ENCODE measurements at regions not wholly inside any gene's neighbourhood (a gene's known extent, or its start where the extent isn't known, plus 50 kb on each side); places are given as distances from the start of the nearest gene placed in this dataset.

DNA sequence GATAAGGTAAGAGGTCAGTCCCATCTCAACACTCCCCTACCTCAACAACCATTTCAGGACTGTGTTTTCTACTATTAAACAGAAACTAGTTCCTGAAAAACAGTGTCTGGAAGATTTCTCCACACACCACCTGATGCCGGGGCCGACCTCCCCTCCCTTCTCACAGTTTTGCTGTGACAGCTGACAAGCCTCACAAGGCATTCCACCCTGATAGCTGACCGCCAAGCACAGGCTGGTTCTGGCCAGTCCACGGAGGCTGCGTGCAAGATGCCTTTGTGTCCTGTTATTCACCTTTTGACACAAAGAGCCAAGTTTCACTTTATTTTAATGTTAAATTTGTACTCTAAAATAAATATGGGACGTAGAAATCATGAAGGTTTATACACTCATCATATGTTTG lies 758.6 kb downstream of the PDHA2 start:
- Histone ChIP-seq H3K9me3 (no peaks in the 10 kb centered on the region), H3K27me3 (no peaks in the 10 kb centered on the region), H3K27ac (no peak overlapping the region), H3K4me3 (no peak overlapping the region), H3K4me1 (no peaks in the 10 kb centered on the region), H3K36me3 (no peaks in the 10 kb centered on the region)
- intact Hi-C loops (cut with DNase I; ENCODE audit: low total_unique reads) (no loop called here), in situ Hi-C loops (cut with MboI; ENCODE audit: low pct_ligation_motif_present in 1 of 4, low pct_unique_long_range_greater_than_20kb in 1 of 4, low sequenced_read_pairs in 3 of 4) (no loop called here)
- TF ChIP-seq POLR2AphosphoS5 (IDR thresholded peaks at IDR 0.05) (no peak), POLR2A (IDR thresholded peaks at IDR 0.05) (no peak), EP300 (IDR thresholded peaks at IDR 0.05; ENCODE audit: low read depth) (no peak)
- TF ChIP-seq, protein P1, sequence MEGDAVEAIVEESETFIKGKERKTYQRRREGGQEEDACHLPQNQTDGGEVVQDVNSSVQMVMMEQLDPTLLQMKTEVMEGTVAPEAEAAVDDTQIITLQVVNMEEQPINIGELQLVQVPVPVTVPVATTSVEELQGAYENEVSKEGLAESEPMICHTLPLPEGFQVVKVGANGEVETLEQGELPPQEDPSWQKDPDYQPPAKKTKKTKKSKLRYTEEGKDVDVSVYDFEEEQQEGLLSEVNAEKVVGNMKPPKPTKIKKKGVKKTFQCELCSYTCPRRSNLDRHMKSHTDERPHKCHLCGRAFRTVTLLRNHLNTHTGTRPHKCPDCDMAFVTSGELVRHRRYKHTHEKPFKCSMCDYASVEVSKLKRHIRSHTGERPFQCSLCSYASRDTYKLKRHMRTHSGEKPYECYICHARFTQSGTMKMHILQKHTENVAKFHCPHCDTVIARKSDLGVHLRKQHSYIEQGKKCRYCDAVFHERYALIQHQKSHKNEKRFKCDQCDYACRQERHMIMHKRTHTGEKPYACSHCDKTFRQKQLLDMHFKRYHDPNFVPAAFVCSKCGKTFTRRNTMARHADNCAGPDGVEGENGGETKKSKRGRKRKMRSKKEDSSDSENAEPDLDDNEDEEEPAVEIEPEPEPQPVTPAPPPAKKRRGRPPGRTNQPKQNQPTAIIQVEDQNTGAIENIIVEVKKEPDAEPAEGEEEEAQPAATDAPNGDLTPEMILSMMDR (IDR thresholded peaks at IDR 0.05): no peak
- no peak for DNase-seq
- WGBS, 2 donors (ENCODE audit: low coverage in 1 of 2): 62 to 68% methylated on average over 5 to 6 of the region's 6 CpGs

DNA sequence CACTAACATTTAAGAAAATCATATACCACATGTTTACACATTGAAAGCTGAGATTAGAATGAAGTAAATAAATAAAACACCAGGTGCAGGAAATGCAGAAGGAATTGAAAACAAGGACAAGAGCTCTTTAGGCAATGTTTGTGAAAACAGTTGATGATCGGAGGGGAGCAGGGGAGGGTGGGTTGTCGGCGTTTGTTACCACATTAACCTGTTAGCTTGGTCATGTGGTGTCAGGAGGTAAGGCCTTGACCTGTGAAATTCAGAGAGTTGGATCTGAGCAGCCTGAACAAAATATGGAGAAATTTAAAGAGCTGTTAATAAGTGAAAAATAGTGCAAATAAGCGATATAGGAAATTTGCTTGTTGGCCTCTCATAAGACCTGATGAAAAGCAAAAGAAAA lies 759.9 kb downstream of the PDHA2 start:
- H3K4me3 ChIP-seq: no peak overlapping the region
- 73 to 83% methylated on average over 4 of the region's 4 CpGs for WGBS, 2 donors (ENCODE audit: low coverage in 1 of 2)
- in situ Hi-C loops (cut with MboI; ENCODE audit: low pct_ligation_motif_present in 1 of 4, low pct_unique_long_range_greater_than_20kb in 1 of 4, low sequenced_read_pairs in 3 of 4): no loop called here
- no peaks in the 10 kb centered on the region for H3K9me3 ChIP-seq
- no peaks in the 10 kb centered on the region for H3K4me1 ChIP-seq
- H3K27ac ChIP-seq: no peak overlapping the region
- no peak for TF ChIP-seq EP300 (IDR thresholded peaks at IDR 0.05; ENCODE audit: low read depth)
- TF ChIP-seq, protein P1 (IDR thresholded peaks at IDR 0.05): no peak
- TF ChIP-seq POLR2AphosphoS5 (IDR thresholded peaks at IDR 0.05): no peak
- no peak for TF ChIP-seq POLR2A (IDR thresholded peaks at IDR 0.05)
- H3K36me3 ChIP-seq: no peaks in the 10 kb centered on the region
- intact Hi-C loops (cut with DNase I; ENCODE audit: low total_unique reads): no loop called here
- DNase-seq: no peak
- no peaks in the 10 kb centered on the region for H3K27me3 ChIP-seq

DNA sequence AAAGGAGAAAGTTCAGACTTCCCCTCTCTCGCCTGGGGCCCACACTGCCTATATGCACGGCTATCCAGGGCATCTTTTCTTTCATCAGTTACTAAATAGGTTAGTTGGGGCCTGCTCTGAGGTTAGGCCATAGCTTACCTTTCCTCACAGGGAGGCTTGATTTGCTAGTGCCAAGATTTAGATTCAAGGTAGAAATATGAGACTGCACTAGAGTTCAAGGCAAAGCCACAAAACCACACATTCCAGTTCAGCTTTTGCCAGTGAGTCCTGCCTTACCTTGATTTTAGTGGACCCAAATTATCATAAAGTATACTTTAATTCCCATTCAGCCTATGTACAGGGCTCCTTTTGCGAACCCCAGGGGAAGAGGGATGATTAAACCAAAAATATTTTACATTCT lies 762.8 kb downstream of the PDHA2 start:
- in situ Hi-C loops (cut with MboI; ENCODE audit: low pct_ligation_motif_present in 1 of 4, low pct_unique_long_range_greater_than_20kb in 1 of 4, low sequenced_read_pairs in 3 of 4): no loop called here
- DNase-seq: no peak
- no peak overlapping the region for H3K27ac ChIP-seq
- no peaks in the 10 kb centered on the region for H3K4me1 ChIP-seq
- WGBS, 2 donors (ENCODE audit: low coverage in 1 of 2): 51 to 86% methylated on average over 1 to 3 of the region's 3 CpGs
- TF ChIP-seq, protein P1 (IDR thresholded peaks at IDR 0.05): no peak
- no peak for TF ChIP-seq POLR2AphosphoS5 (IDR thresholded peaks at IDR 0.05)
- no peak for TF ChIP-seq POLR2A (IDR thresholded peaks at IDR 0.05)
- TF ChIP-seq EP300 (IDR thresholded peaks at IDR 0.05; ENCODE audit: low read depth): no peak
- no peaks in the 10 kb centered on the region for H3K36me3 ChIP-seq
- H3K9me3 ChIP-seq: no peaks in the 10 kb centered on the region
- intact Hi-C loops (cut with DNase I; ENCODE audit: low total_unique reads): no loop called here
- H3K27me3 ChIP-seq: no peaks in the 10 kb centered on the region
- no peak overlapping the region for H3K4me3 ChIP-seq

DNA sequence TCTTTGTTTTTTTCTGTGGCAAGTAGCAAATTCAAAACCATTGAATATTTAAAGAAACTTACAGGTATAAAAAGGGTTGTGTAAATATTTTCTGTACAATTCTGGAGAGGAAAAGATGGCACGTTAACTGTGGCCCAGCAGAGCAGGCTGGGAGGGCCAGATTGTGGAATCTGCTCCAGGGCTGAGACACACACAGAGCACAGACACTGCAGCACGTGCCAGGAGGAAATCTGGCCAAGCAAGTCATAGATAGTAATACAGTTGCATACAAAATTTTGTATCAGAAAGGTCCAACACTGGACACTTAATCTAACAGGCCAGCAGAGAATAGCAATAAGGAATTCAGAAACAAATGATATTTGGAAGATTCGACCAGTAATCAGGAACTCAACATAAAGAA lies 763.7 kb downstream of the PDHA2 start:
- no peaks in the 10 kb centered on the region for H3K27me3 ChIP-seq
- H3K4me3 ChIP-seq: no peak overlapping the region
- H3K4me1 ChIP-seq: no peaks in the 10 kb centered on the region
- TF ChIP-seq POLR2AphosphoS5 (IDR thresholded peaks at IDR 0.05): no peak
- no peak for TF ChIP-seq EP300 (IDR thresholded peaks at IDR 0.05; ENCODE audit: low read depth)
- no peak for TF ChIP-seq POLR2A (IDR thresholded peaks at IDR 0.05)
- TF ChIP-seq, protein P1 (IDR thresholded peaks at IDR 0.05): no peak
- no peaks in the 10 kb centered on the region for H3K36me3 ChIP-seq
- DNase-seq: no peak
- in situ Hi-C loops (cut with MboI; ENCODE audit: low pct_ligation_motif_present in 1 of 4, low pct_unique_long_range_greater_than_20kb in 1 of 4, low sequenced_read_pairs in 3 of 4) (no loop called here), intact Hi-C loops (cut with DNase I; ENCODE audit: low total_unique reads) (no loop called here)
- 36 to 39% methylated on average over 3 of the region's 3 CpGs for WGBS, 2 donors (ENCODE audit: low coverage in 1 of 2)
- no peak overlapping the region for H3K27ac ChIP-seq
- H3K9me3 ChIP-seq: no peaks in the 10 kb centered on the region

Data from transverse colon (tissue), 4 donors.